T-helper 1 cell treated with Interleukin-12 subunit alpha and Interleukin-12 subunit beta and Interleukin-4 antibody, amounts not matched to agents 30 ng/mL and 1 ng/mL, for 36 hours (primary cell): ENCODE measurements at regions not wholly inside any gene's neighbourhood (a gene's known extent, or its start where the extent isn't known, plus 50 kb on each side); places are given as distances from the start of the nearest gene placed in this dataset.

Experiments used
- intact Hi-C: fragments of 100-400 bp; cut with micrococcal nuclease; formaldehyde crosslinking; loops from one replicate; pipeline ENCODE4 v1.15.1; 2024

GRCh38 chrY:15402451-15402850, 878.1 kb downstream of the NLGN4Y start:
- intact Hi-C loops, result no loop called here

- intact Hi-C loops, result no loop called here
These were observed 880.2 kb downstream of the NLGN4Y start for GRCh38 chrY:15404551-15404950.

- intact Hi-C loops, result no loop called here
These were observed 890.8 kb downstream of the NLGN4Y start for GRCh38 chrY:15415165-15415564.

GRCh38 chrY:15418613-15419012, 894.3 kb downstream of the NLGN4Y start:
- intact Hi-C loops, result no loop called here

- intact Hi-C loops, result loop anchor here (1.0 to 10.0 kb wide), 4 partner anchors 12 to 1720 kb away; partner anchors contain the start of gene TMSB4Y
These were observed 900.4 kb downstream of the NLGN4Y start for GRCh38 chrY:15424665-15425132.

- intact Hi-C loops, result loop anchor here (1.0 to 2.0 kb wide), 2 partner anchors 15 to 16 kb away; no protein-coding TSS in a partner anchor
These were observed 915.8 kb downstream of the NLGN4Y start for GRCh38 chrY:15440021-15440695.

GRCh38 chrY:15440696-15441408, 916.5 kb downstream of the NLGN4Y start:
- intact Hi-C loops, result loop anchor here (1.0 to 2.0 kb wide), 2 partner anchors 15 to 16 kb away; no protein-coding TSS in a partner anchor

GRCh38 chrY:15441878-15442277, 917.5 kb downstream of the NLGN4Y start:
- intact Hi-C loops, result loop anchor here (2.0 kb wide), 1 partner anchor 17 kb away; no protein-coding TSS in a partner anchor

- intact Hi-C loops, result no loop called here
These were observed 921.5 kb downstream of the NLGN4Y start for GRCh38 chrY:15445871-15446270.

- intact Hi-C loops, result no loop called here
These were observed 922.5 kb downstream of the NLGN4Y start for GRCh38 chrY:15446861-15447260.

- intact Hi-C loops, result no loop called here
These were observed 923.6 kb downstream of the NLGN4Y start for GRCh38 chrY:15447959-15448358.

- intact Hi-C loops, result loop anchor here (5.0 kb wide), 1 partner anchor 1978 kb away; no protein-coding TSS in a partner anchor
These were observed 931.0 kb downstream of the NLGN4Y start for GRCh38 chrY:15455133-15455937.

GRCh38 chrY:15455980-15456469, 931.7 kb downstream of the NLGN4Y start:
- intact Hi-C loops, result loop anchor here (1.0 to 5.0 kb wide), 4 partner anchors 16 to 1979 kb away; partner anchors contain the start of gene TMSB4Y

- intact Hi-C loops, result loop anchor here (1.0 to 5.0 kb wide), 4 partner anchors 16 to 1979 kb away; partner anchors contain the start of gene TMSB4Y
These were observed 932.2 kb downstream of the NLGN4Y start for GRCh38 chrY:15456491-15456890.

- intact Hi-C loops, result loop anchor here (2.0 to 5.0 kb wide), 2 partner anchors 1755 to 1980 kb away; partner anchors contain the start of gene TMSB4Y
These were observed 933.4 kb downstream of the NLGN4Y start for GRCh38 chrY:15457682-15458081.

GRCh38 chrY:15458426-15458825, 934.1 kb downstream of the NLGN4Y start:
- intact Hi-C loops, result loop anchor here (5.0 kb wide), 1 partner anchor 1981 kb away; no protein-coding TSS in a partner anchor

- intact Hi-C loops, result no loop called here
These were observed 941.6 kb downstream of the NLGN4Y start for GRCh38 chrY:15465880-15466279.

- intact Hi-C loops, result no loop called here
These were observed 942.6 kb downstream of the NLGN4Y start for GRCh38 chrY:15466891-15467290.

- intact Hi-C loops, result no loop called here
These were observed 943.8 kb downstream of the NLGN4Y start for GRCh38 chrY:15468091-15468490.

GRCh38 chrY:15471371-15471770, 947.0 kb downstream of the NLGN4Y start:
- intact Hi-C loops, result no loop called here
